Suprapubic skin (tissue), 4 donors: ENCODE measurements at regions not wholly inside any gene's neighbourhood (a gene's known extent, or its start where the extent isn't known, plus 50 kb on each side); places are given as distances from the start of the nearest gene placed in this dataset.

ENCODE experiments used
- DNase-seq, 2 donors: peaks; one replicate each; pipeline ENCODE4 v3.0.0-alpha.2; 2019; ENCODE audit warnings: low spot score in 2 of 2
- H3K27ac ChIP-seq: fragments of 200-600 bp; sonication (generic); one replicate; pipeline ENCODE4 v1.5.1; 2019
- H3K27me3 ChIP-seq: fragments of 200-600 bp; sonication (generic); one replicate; pipeline ENCODE4 v1.5.1; 2019
- H3K36me3 ChIP-seq: fragments of 200-600 bp; sonication (generic); one replicate; pipeline ENCODE4 v1.5.1; 2019
- H3K4me1 ChIP-seq: fragments of 200-600 bp; sonication (generic); one replicate; pipeline ENCODE4 v1.5.1; 2019
- H3K4me3 ChIP-seq: fragments of 200-600 bp; sonication (generic); one replicate; pipeline ENCODE4 v1.5.1; 2019; ENCODE audit warnings: mild to moderate bottlenecking
- H3K9me3 ChIP-seq: fragments of 200-600 bp; sonication (generic); one replicate; pipeline ENCODE4 v1.5.1; 2019
- EP300 ChIP-seq: sonication (generic); formaldehyde crosslinking; IDR thresholded peaks from one replicate; pipeline ENCODE4 v1.6.1; 2017; ENCODE audit warnings: antibody characterized with exemption
- POLR2A ChIP-seq, 2 donors: fragments of 450-650 bp; IDR thresholded peaks; one replicate each; pipeline ENCODE4 v1.6.1; 2017; ENCODE audit warnings: antibody characterized with exemption in 2 of 2, mild to moderate bottlenecking in 2 of 2, moderate library complexity in 2 of 2
- POLR2AphosphoS5 ChIP-seq, 3 donors: sonication (generic); formaldehyde crosslinking; IDR thresholded peaks; one replicate each; pipeline ENCODE4 v1.6.1; 2017; ENCODE audit warnings: antibody characterized with exemption in 3 of 3
- WGBS: methylation state at CpG from one replicate; pipeline ENCODE4 v1.1.5; 2018; 5-methylcytosine and 5-hydroxymethylcytosine counted together
- TF ChIP-seq, protein P1 (sequence below), 2 donors: fragments of 200-600 bp in 1 of 2; fragments of 450-650 bp in 1 of 2; sonication (generic) in 1 of 2; IDR thresholded peaks; one replicate each; pipeline ENCODE4 v1.5.1; 2016 to 2019; ENCODE audit warnings: antibody characterized with exemption in 2 of 2, mild to moderate bottlenecking in 1 of 2, moderate library complexity in 1 of 2

GRCh38 chr2:144237830-144238627 is 281.9 kb downstream of the ZEB2 start:
- Histone ChIP-seq H3K4me1 (peaks cover 7% of the 10 kb centered on the region), H3K27ac (peak overlapping the region; percentile 38), H3K4me3 (no peak overlapping the region), H3K9me3 (no peaks in the 10 kb centered on the region), H3K36me3 (no peaks in the 10 kb centered on the region), H3K27me3 (no peaks in the 10 kb centered on the region)
- no peak for DNase-seq
- TF ChIP-seq, protein P1, sequence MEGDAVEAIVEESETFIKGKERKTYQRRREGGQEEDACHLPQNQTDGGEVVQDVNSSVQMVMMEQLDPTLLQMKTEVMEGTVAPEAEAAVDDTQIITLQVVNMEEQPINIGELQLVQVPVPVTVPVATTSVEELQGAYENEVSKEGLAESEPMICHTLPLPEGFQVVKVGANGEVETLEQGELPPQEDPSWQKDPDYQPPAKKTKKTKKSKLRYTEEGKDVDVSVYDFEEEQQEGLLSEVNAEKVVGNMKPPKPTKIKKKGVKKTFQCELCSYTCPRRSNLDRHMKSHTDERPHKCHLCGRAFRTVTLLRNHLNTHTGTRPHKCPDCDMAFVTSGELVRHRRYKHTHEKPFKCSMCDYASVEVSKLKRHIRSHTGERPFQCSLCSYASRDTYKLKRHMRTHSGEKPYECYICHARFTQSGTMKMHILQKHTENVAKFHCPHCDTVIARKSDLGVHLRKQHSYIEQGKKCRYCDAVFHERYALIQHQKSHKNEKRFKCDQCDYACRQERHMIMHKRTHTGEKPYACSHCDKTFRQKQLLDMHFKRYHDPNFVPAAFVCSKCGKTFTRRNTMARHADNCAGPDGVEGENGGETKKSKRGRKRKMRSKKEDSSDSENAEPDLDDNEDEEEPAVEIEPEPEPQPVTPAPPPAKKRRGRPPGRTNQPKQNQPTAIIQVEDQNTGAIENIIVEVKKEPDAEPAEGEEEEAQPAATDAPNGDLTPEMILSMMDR (IDR thresholded peaks at IDR 0.05), result no peak
- TF ChIP-seq EP300, result no peak
- no peak for TF ChIP-seq POLR2AphosphoS5 (IDR thresholded peaks at IDR 0.05)
- TF ChIP-seq POLR2A (IDR thresholded peaks at IDR 0.05), result no peak
- WGBS, result 69% methylated on average over 2 of the region's 2 CpGs

DNA sequence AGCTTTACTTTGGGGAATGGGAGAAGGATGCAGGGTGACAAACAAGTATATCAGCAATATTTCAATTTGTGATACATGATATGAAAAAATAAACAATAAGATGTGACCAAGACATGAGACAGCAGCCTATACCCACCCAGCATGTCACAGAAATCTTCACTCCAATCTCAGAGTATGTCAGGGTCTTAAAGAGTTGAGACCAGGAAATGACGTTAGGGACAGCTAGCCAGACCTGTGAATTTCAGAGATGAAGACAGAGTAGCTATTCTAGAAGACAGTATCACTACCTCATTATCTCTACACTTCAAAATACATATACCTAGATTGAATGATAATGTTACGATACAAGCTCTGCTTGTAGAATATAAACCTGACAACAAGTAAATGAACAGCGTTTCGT is 282.8 kb downstream of the ZEB2 start:
- 89% methylated on average over 4 of the region's 4 CpGs for WGBS
- TF ChIP-seq, protein P1 (IDR thresholded peaks at IDR 0.05), result no peak
- TF ChIP-seq POLR2A (IDR thresholded peaks at IDR 0.05) (no peak), POLR2AphosphoS5 (IDR thresholded peaks at IDR 0.05) (no peak)
- Histone ChIP-seq H3K9me3 (no peaks in the 10 kb centered on the region), H3K27ac (no peak overlapping the region), H3K4me1 (peaks cover 7% of the 10 kb centered on the region), H3K4me3 (no peak overlapping the region), H3K36me3 (no peaks in the 10 kb centered on the region), H3K27me3 (no peaks in the 10 kb centered on the region)
- no peak for DNase-seq

GRCh38 chr2:144235050-144235449 is 284.9 kb downstream of the ZEB2 start:
- 68% methylated on average over 1 of the region's 1 CpG for WGBS
- TF ChIP-seq POLR2A (IDR thresholded peaks at IDR 0.05) (no peak), EP300 (no peak), POLR2AphosphoS5 (IDR thresholded peaks at IDR 0.05) (no peak)
- TF ChIP-seq, protein P1 (IDR thresholded peaks at IDR 0.05), result no peak

GRCh38 chr2:144234542-144234871 is 285.4 kb downstream of the ZEB2 start:
- Histone ChIP-seq H3K4me1 (no peaks in the 10 kb centered on the region), H3K4me3 (no peak overlapping the region), H3K36me3 (no peaks in the 10 kb centered on the region), H3K9me3 (no peaks in the 10 kb centered on the region), H3K27me3 (no peaks in the 10 kb centered on the region), H3K27ac (no peak overlapping the region)
- TF ChIP-seq POLR2AphosphoS5 (IDR thresholded peaks at IDR 0.05), result no peak
- 77% methylated on average over 4 of the region's 4 CpGs for WGBS
- no peak for DNase-seq

More at GRCh38 chr2:144235050-144235449, 284.9 kb downstream of the ZEB2 start:
- Histone ChIP-seq H3K4me3 (no peak overlapping the region), H3K9me3 (no peaks in the 10 kb centered on the region), H3K4me1 (no peaks in the 10 kb centered on the region), H3K27me3 (no peaks in the 10 kb centered on the region), H3K27ac (no peak overlapping the region), H3K36me3 (no peaks in the 10 kb centered on the region)
- no peak for DNase-seq

- Histone ChIP-seq H3K36me3 (no peaks in the 10 kb centered on the region), H3K4me3 (no peak overlapping the region), H3K4me1 (no peaks in the 10 kb centered on the region), H3K27me3 (no peaks in the 10 kb centered on the region), H3K27ac (no peak overlapping the region), H3K9me3 (no peaks in the 10 kb centered on the region)
- 82% methylated on average over 3 of the region's 3 CpGs for WGBS
- TF ChIP-seq POLR2A (IDR thresholded peaks at IDR 0.05) (no peak), POLR2AphosphoS5 (IDR thresholded peaks at IDR 0.05) (no peak), EP300 (no peak)
- TF ChIP-seq, protein P1 (IDR thresholded peaks at IDR 0.05), result no peak
- DNase-seq, result no peak
These were observed 286.0 kb downstream of the ZEB2 start for GRCh38 chr2:144233733-144234541.
